Subcutaneous abdominal adipose tissue (tissue), 5 donors: ENCODE measurements at regions not wholly inside any gene's neighbourhood (a gene's known extent, or its start where the extent isn't known, plus 50 kb on each side); places are given as distances from the start of the nearest gene placed in this dataset.
"Not testable (repeated sequence)": the region's sequence is repeated elsewhere in the genome, so short reads cannot be mapped to it uniquely, and the experiment has no call there.

Experiments
- H3K27ac ChIP-seq: one replicate; pipeline ENCODE4 v1.7.0; 2013; ENCODE audit warnings: low read depth, mild to moderate bottlenecking, inconsistent platforms, low read length, moderate library complexity
- H3K27me3 ChIP-seq, 5 donors: one replicate each; pipeline ENCODE4 v1.7.0; 2013; ENCODE audit warnings: low read length in 5 of 5, inconsistent platforms in 1 of 5; ENCODE audit not compliant: control insufficient read depth in 5 of 5, insufficient read depth in 4 of 5
- H3K36me3 ChIP-seq, 5 donors: one replicate each; pipeline ENCODE4 v1.7.0; 2013; ENCODE audit warnings: low read length in 5 of 5; ENCODE audit not compliant: control insufficient read depth in 5 of 5, insufficient read depth in 5 of 5
- H3K4me1 ChIP-seq, 5 donors: one replicate each; pipeline ENCODE4 v1.7.0; 2013; ENCODE audit warnings: low read length in 5 of 5, mild to moderate bottlenecking in 3 of 5, moderate library complexity in 1 of 5; ENCODE audit not compliant: control insufficient read depth in 5 of 5, insufficient read depth in 5 of 5
- H3K4me3 ChIP-seq, 5 donors: one replicate each; pipeline ENCODE4 v1.7.0; 2013; ENCODE audit warnings: low read length in 5 of 5, low read depth in 1 of 5
- H3K9ac ChIP-seq, 5 donors: one replicate each; pipeline ENCODE4 v1.7.0; 2013; ENCODE audit warnings: low read length in 5 of 5, mild to moderate bottlenecking in 4 of 5, moderate library complexity in 3 of 5
- H3K9me3 ChIP-seq, 5 donors: one replicate each; pipeline ENCODE4 v1.7.0; 2013; ENCODE audit warnings: low read length in 5 of 5; ENCODE audit not compliant: control insufficient read depth in 5 of 5
- donor health status: healthy.
- donor health status: healthy.
- donor health status: healthy.
- donor health status: healthy.
- donor health status: healthy.

GRCh38 chr4:57985161-57985560 is 875.0 kb upstream of the IGFBP7 start:
- H3K36me3 ChIP-seq, result no peaks in the 10 kb centered on the region
- H3K4me1 ChIP-seq, result no peaks in the 10 kb centered on the region
- no peaks in the 10 kb centered on the region for H3K27me3 ChIP-seq
- H3K4me3 ChIP-seq, result no peak overlapping the region
- H3K9me3 ChIP-seq, result peaks cover 0 to 3% (median 0%) of the 10 kb centered on the region in 5 donors
- H3K27ac ChIP-seq, result no peak overlapping the region
- H3K9ac ChIP-seq, result no peak overlapping the region

- Histone ChIP-seq H3K36me3 (no peaks in the 10 kb centered on the region), H3K4me3 (no peak overlapping the region), H3K27me3 (no peaks in the 10 kb centered on the region), H3K4me1 (no peaks in the 10 kb centered on the region), H3K27ac (no peak overlapping the region), H3K9ac (no peak overlapping the region), H3K9me3 (no peaks in the 10 kb centered on the region)
Observed at GRCh38 chr4:57981123-57981522, 870.9 kb upstream of the IGFBP7 start.

- H3K4me1 ChIP-seq, result no peaks in the 10 kb centered on the region
- no peak overlapping the region for H3K4me3 ChIP-seq
Observed at GRCh38 chr4:57974821-57975220, 864.6 kb upstream of the IGFBP7 start.

GRCh38 chr4:57973819-57974218 is 863.6 kb upstream of the IGFBP7 start:
- Histone ChIP-seq H3K27me3 (no peaks in the 10 kb centered on the region), H3K36me3 (no peaks in the 10 kb centered on the region), H3K9ac (no peak overlapping the region), H3K4me1 (no peaks in the 10 kb centered on the region), H3K9me3 (no peaks in the 10 kb centered on the region), H3K4me3 (no peak overlapping the region), H3K27ac (no peak overlapping the region)

More at GRCh38 chr4:57974821-57975220, 864.6 kb upstream of the IGFBP7 start:
- Histone ChIP-seq H3K9ac (no peak overlapping the region), H3K9me3 (no peaks in the 10 kb centered on the region), H3K36me3 (no peaks in the 10 kb centered on the region), H3K27me3 (no peaks in the 10 kb centered on the region), H3K27ac (no peak overlapping the region)

- H3K27ac ChIP-seq, result no peak overlapping the region
- H3K9me3 ChIP-seq, result peaks cover 0 to 9% (median 4%) of the 10 kb centered on the region in 5 donors
- H3K4me3 ChIP-seq, result no peak overlapping the region
Observed at GRCh38 chr4:57971261-57971660, 861.1 kb upstream of the IGFBP7 start.

GRCh38 chr4:57966987-57967760 is 857.0 kb upstream of the IGFBP7 start:
- no peak overlapping the region for H3K9ac ChIP-seq
- no peak overlapping the region for H3K4me3 ChIP-seq
- peaks cover 0 to 11% (median 4%) of the 10 kb centered on the region in 5 donors for H3K9me3 ChIP-seq
- no peaks in the 10 kb centered on the region for H3K27me3 ChIP-seq
- no peaks in the 10 kb centered on the region for H3K36me3 ChIP-seq
- no peak overlapping the region for H3K27ac ChIP-seq
- no peaks in the 10 kb centered on the region for H3K4me1 ChIP-seq

More at GRCh38 chr4:57971261-57971660, 861.1 kb upstream of the IGFBP7 start:
- H3K4me1 ChIP-seq, result no peaks in the 10 kb centered on the region
- no peaks in the 10 kb centered on the region for H3K36me3 ChIP-seq
- H3K27me3 ChIP-seq, result no peaks in the 10 kb centered on the region
- no peak overlapping the region for H3K9ac ChIP-seq

GRCh38 chr4:57965431-57965830 is 855.2 kb upstream of the IGFBP7 start:
- H3K4me1 ChIP-seq, H3K27me3 ChIP-seq, H3K36me3 ChIP-seq, H3K27ac ChIP-seq, H3K9ac ChIP-seq, H3K4me3 ChIP-seq: not testable (repeated sequence)
- H3K9me3 ChIP-seq, result peaks cover 0 to 11% (median 4%) of the 10 kb centered on the region in 5 donors

GRCh38 chr4:57945298-57945697 is 835.1 kb upstream of the IGFBP7 start:
- no peak overlapping the region for H3K9ac ChIP-seq
- H3K27me3 ChIP-seq, result no peaks in the 10 kb centered on the region
- H3K9me3 ChIP-seq, result no peaks in the 10 kb centered on the region
- H3K4me1 ChIP-seq, result no peaks in the 10 kb centered on the region
- H3K36me3 ChIP-seq, result no peaks in the 10 kb centered on the region
- H3K4me3 ChIP-seq, result no peak overlapping the region
- H3K27ac ChIP-seq, result no peak overlapping the region

- Histone ChIP-seq H3K27me3 (no peaks in the 10 kb centered on the region), H3K27ac (no peak overlapping the region), H3K36me3 (no peaks in the 10 kb centered on the region)
Observed at GRCh38 chr4:57943682-57944081, 833.5 kb upstream of the IGFBP7 start.

GRCh38 chr4:57937326-57937725 is 827.1 kb upstream of the IGFBP7 start:
- H3K27me3 ChIP-seq, H3K9ac ChIP-seq, H3K4me1 ChIP-seq, H3K27ac ChIP-seq, H3K9me3 ChIP-seq, H3K36me3 ChIP-seq, H3K4me3 ChIP-seq: not testable (repeated sequence)

More at GRCh38 chr4:57943682-57944081, 833.5 kb upstream of the IGFBP7 start:
- no peaks in the 10 kb centered on the region for H3K4me1 ChIP-seq
- H3K4me3 ChIP-seq, result no peak overlapping the region
- no peaks in the 10 kb centered on the region for H3K9me3 ChIP-seq
- no peak overlapping the region for H3K9ac ChIP-seq
